ENCODE measurements at regions not wholly inside any gene's neighbourhood (a gene's known extent, or its start where the extent isn't known, plus 50 kb on each side); places are given as distances from the start of the nearest gene placed in this dataset.

DNA sequence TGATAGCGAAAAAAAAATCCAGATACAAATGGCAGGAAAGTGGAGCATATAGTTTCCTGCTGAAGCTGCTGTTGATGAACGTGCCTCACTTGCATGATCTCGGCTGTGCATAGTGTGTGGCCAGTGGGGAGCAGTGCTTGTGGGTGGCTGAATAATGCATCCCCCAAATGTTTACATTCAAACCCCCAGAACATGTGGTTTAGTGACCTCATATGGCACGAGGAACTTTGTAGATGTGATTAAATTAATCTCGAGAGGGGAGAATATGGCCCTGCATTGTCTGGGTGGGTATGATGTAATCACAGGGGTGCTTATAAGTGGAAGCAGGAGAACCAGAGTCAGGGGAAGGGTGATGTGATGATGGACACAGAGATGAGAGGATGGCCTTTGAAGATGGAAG is 425.0 kb downstream of the TMEM121 start:
- TF ChIP-seq, protein P1, sequence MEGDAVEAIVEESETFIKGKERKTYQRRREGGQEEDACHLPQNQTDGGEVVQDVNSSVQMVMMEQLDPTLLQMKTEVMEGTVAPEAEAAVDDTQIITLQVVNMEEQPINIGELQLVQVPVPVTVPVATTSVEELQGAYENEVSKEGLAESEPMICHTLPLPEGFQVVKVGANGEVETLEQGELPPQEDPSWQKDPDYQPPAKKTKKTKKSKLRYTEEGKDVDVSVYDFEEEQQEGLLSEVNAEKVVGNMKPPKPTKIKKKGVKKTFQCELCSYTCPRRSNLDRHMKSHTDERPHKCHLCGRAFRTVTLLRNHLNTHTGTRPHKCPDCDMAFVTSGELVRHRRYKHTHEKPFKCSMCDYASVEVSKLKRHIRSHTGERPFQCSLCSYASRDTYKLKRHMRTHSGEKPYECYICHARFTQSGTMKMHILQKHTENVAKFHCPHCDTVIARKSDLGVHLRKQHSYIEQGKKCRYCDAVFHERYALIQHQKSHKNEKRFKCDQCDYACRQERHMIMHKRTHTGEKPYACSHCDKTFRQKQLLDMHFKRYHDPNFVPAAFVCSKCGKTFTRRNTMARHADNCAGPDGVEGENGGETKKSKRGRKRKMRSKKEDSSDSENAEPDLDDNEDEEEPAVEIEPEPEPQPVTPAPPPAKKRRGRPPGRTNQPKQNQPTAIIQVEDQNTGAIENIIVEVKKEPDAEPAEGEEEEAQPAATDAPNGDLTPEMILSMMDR (IDR thresholded peaks at IDR 0.05), result no peak
- TF ChIP-seq POLR2AphosphoS5 (IDR thresholded peaks at IDR 0.05), result no peak
- TF ChIP-seq EP300 (IDR thresholded peaks at IDR 0.05), result no peak
- TF ChIP-seq POLR2A (IDR thresholded peaks at IDR 0.05), result no peak

All from stomach (tissue), 4 donors.